Stomach (tissue), 4 donors: ENCODE measurements at regions not wholly inside any gene's neighbourhood (a gene's known extent, or its start where the extent isn't known, plus 50 kb on each side); places are given as distances from the start of the nearest gene placed in this dataset.

ENCODE experiments used
- POLR2AphosphoS5 ChIP-seq, 3 donors: sonication (generic); formaldehyde crosslinking; IDR thresholded peaks; one replicate each; pipeline ENCODE4 v1.6.1; 2016; ENCODE audit warnings: antibody characterized with exemption in 3 of 3
- TF ChIP-seq, protein P1 (sequence below), 7 experiments: fragments of 450-650 bp in 4 of 7; fragments of 200-600 bp in 3 of 7; sonication (generic) in 3 of 7; IDR thresholded peaks; one replicate each; pipeline ENCODE4 v1.5.1; 2016 to 2019; ENCODE audit warnings: antibody characterized with exemption in 7 of 7, control low read depth in 2 of 7, mild to moderate bottlenecking in 1 of 7

DNA sequence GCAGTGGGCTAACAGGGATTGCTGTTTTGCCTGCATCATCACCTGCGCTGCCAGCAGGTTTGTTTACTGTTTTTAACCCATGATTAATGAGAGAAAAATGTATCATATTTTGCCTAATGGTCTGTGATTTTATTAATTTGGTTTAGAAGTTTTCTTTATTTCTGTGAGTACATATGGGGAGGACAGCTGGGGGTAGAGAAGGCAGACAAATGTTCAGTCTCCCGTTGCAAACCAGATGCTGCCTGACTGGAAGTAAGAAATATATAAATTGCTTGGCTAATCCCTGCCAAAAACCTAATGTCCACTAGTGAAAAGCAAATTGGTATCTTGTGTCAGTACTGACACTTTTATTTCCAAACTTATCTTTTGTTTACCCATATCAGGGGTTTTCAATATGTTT is 1766.1 kb upstream of the C9orf72 start:
- TF ChIP-seq POLR2AphosphoS5 (IDR thresholded peaks at IDR 0.05): no peak
- TF ChIP-seq, protein P1, sequence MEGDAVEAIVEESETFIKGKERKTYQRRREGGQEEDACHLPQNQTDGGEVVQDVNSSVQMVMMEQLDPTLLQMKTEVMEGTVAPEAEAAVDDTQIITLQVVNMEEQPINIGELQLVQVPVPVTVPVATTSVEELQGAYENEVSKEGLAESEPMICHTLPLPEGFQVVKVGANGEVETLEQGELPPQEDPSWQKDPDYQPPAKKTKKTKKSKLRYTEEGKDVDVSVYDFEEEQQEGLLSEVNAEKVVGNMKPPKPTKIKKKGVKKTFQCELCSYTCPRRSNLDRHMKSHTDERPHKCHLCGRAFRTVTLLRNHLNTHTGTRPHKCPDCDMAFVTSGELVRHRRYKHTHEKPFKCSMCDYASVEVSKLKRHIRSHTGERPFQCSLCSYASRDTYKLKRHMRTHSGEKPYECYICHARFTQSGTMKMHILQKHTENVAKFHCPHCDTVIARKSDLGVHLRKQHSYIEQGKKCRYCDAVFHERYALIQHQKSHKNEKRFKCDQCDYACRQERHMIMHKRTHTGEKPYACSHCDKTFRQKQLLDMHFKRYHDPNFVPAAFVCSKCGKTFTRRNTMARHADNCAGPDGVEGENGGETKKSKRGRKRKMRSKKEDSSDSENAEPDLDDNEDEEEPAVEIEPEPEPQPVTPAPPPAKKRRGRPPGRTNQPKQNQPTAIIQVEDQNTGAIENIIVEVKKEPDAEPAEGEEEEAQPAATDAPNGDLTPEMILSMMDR (IDR thresholded peaks at IDR 0.05): no peak
